ENCODE measurements at regions not wholly inside any gene's neighbourhood (a gene's known extent, or its start where the extent isn't known, plus 50 kb on each side); places are given as distances from the start of the nearest gene placed in this dataset.

DNA sequence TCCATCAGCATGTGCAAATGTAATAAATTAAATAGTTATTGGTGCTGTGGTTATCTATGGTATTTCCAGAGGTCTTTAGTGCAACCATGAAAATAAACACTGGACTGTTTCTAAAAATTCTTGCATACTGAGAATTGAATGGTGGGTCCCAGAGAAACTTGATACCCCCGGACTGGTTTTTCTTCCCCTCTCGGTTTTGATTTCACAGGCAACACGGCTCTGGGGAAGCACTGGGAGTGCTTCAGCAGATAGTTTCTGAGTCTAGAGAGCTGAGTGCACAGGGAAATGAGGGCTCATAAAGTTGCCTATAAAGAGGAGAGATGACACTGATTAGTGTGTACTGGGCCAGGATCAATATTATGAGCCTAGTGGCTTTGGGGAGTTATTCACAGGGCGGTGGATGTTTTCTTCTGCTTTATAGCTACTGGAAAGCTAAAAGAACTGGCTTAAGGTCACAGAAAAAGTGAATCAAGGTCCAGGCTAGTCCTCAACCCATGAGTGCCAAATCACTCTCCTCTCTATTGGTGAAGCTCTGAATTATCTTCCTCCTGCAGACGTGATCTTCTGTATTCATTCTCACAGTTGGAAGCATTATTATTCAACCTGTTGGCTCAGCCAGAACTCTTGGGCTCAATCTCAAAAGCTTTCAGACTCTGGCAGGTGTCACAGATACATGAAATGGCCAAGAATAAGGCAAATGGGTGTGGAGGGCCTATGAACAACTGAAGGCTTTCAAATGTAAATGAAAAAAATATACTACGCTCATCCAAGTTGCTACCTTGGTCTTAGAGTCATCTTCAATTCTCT is 170.2 kb upstream of the HMHB1 start:
- Mint-ChIP-seq H3K4me1 (ENCODE audit: unreplicated experiment) (peaks cover 35% of the 10 kb centered on the region), H3K36me3 (no peaks in the 10 kb centered on the region), H3K27me3 (no peaks in the 10 kb centered on the region), H3K4me3 (no peak overlapping the region), H3K27ac (no peak overlapping the region), H3K9me3 (no peaks in the 10 kb centered on the region)
- DNase-seq (ENCODE audit: extremely low spot score, unreplicated experiment), result no peak
- TF ChIP-seq CTCF (conservative IDR thresholded peaks at IDR 0.05), result no peak

DNA sequence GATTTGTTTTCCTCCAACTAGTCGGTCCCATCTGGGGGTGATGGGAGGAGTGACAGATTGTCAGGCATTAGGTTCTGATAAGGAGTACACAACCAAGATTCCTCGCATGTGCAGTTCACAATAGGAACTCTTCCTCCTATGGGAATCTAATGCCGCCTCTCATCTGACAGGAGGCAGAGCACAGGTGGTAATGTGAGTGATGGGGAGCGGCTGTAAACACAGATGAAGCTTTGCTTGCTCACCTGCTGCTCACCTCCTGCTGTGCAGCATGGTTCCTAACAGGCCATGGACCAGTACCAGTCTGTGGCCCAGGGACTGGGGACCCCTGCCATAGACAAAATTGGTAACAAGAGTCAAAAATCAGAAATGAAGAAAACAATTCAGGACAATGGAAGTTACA is 173.3 kb upstream of the HMHB1 start:
- no peak overlapping the region for H3K27ac Mint-ChIP-seq
- no peaks in the 10 kb centered on the region for H3K27me3 Mint-ChIP-seq
- peaks cover 4% of the 10 kb centered on the region for H3K9me3 Mint-ChIP-seq
- no peak for TF ChIP-seq CTCF (conservative IDR thresholded peaks at IDR 0.05)
- H3K36me3 Mint-ChIP-seq, result no peaks in the 10 kb centered on the region
- peaks cover 37% of the 10 kb centered on the region for H3K4me1 Mint-ChIP-seq (ENCODE audit: unreplicated experiment)
- H3K4me3 Mint-ChIP-seq, result no peak overlapping the region
- no peak for DNase-seq (ENCODE audit: extremely low spot score, unreplicated experiment)

DNA sequence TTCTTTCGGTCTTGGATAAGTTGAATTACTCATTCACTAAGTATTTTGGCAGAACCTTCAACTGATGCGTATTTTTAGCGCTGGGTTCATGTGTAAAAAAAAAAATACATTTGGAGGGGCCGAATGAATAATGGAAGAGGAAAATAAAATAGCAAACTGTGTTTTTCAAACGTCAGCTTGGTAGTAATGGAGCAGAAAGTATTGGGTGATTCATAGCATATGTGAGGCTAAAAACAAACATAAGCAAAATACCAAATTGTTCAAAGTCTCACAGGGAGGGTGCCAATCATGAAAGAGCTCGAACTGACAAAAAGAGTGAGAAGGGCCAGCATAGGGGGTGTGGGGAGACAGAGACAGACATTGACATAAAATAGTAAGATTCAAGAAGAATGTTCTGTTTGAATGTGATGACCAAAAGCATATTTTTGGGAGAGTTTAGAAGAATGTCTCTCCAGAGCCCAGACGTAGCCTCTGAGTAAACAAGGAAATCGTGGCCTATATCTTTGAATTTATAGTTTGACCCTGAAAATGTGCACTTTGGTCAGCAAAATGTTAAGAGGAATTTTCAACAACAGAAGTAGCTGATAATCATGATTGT is 174.9 kb upstream of the HMHB1 start:
- Mint-ChIP-seq H3K27me3 (no peaks in the 10 kb centered on the region), H3K27ac (no peak overlapping the region), H3K9me3 (peaks cover 4% of the 10 kb centered on the region), H3K4me1 (ENCODE audit: unreplicated experiment) (peaks cover 28% of the 10 kb centered on the region), H3K36me3 (no peaks in the 10 kb centered on the region), H3K4me3 (no peak overlapping the region)
- DNase-seq (ENCODE audit: extremely low spot score, unreplicated experiment), result no peak
- no peak for TF ChIP-seq CTCF (conservative IDR thresholded peaks at IDR 0.05)

DNA sequence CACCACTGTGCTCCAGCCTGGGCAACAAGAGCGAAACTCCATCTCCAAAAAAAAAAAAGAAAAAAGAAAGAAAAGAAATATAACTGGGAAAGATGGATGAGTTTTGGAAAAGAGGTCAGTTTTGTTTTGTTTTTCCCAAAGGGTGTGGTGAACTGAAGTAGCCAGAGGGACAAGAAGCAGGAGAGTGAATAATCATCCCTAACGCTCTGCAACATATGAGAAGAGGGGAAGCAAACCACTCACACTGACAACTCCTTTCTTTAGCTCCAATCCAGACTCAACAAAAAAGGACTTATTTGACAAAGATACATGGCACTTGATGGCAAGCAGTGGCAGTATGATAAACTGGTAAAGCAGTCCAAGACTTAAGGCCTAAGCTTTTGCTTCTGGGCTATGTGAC is 176.1 kb upstream of the HMHB1 start:
- Mint-ChIP-seq H3K4me3 (no peak overlapping the region), H3K27ac (no peak overlapping the region), H3K27me3 (no peaks in the 10 kb centered on the region), H3K9me3 (peaks cover 4% of the 10 kb centered on the region), H3K36me3 (no peaks in the 10 kb centered on the region), H3K4me1 (ENCODE audit: unreplicated experiment) (peaks cover 19% of the 10 kb centered on the region)
- no peak for TF ChIP-seq CTCF (conservative IDR thresholded peaks at IDR 0.05)
- DNase-seq (ENCODE audit: extremely low spot score, unreplicated experiment), result no peak

- Mint-ChIP-seq H3K4me1 (ENCODE audit: unreplicated experiment) (peaks cover 19% of the 10 kb centered on the region), H3K4me3 (no peak overlapping the region), H3K36me3 (no peaks in the 10 kb centered on the region), H3K27me3 (no peaks in the 10 kb centered on the region), H3K27ac (no peak overlapping the region), H3K9me3 (peaks cover 4% of the 10 kb centered on the region)
- TF ChIP-seq CTCF (conservative IDR thresholded peaks at IDR 0.05), result no peak
- DNase-seq (ENCODE audit: extremely low spot score, unreplicated experiment), result no peak
Measured at GRCh38 chr5:143635146-143635752, 176.7 kb upstream of the HMHB1 start.

Measured in type B pancreatic cell (in vitro differentiated cells).